Astrocyte of the cerebellum (primary cell): ENCODE measurements at regions not wholly inside any gene's neighbourhood (a gene's known extent, or its start where the extent isn't known, plus 50 kb on each side); places are given as distances from the start of the nearest gene placed in this dataset.

ENCODE experiments used
- DNase-seq: peaks from one replicate; pipeline ENCODE4 v3.0.0-alpha.2; 2011; ENCODE audit warnings: low read depth
- H3K4me3 ChIP-seq: 2 replicates; pipeline ENCODE4 v1.5.1; 2011; ENCODE audit warnings: mild to moderate bottlenecking, low read depth, low read length, moderate library complexity
- CTCF ChIP-seq: IDR thresholded peaks from 2 replicates; pipeline ENCODE4 v1.5.1; 2012; ENCODE audit warnings: low read length, low read depth, moderate library complexity, mild to moderate bottlenecking; ENCODE audit errors: missing control alignments
- in situ Hi-C: cut with HindIII; loops from 2 replicates; pipeline ENCODE4 v1.10.0; 2017; ENCODE audit warnings: low sequenced_read_pairs

GRCh38 chr4:14138106-14138505 is 510.6 kb upstream of the BOD1L1 start:
- in situ Hi-C loops, result no loop called here
- H3K4me3 ChIP-seq, result no peak overlapping the region
- no peak for DNase-seq
- no peak for TF ChIP-seq CTCF

- DNase-seq, result no peak
- TF ChIP-seq CTCF, result no peak
- in situ Hi-C loops, result no loop called here
- H3K4me3 ChIP-seq, result no peak overlapping the region
Observed at GRCh38 chr4:14143892-14144291, 516.4 kb upstream of the BOD1L1 start.

- DNase-seq, result no peak
- H3K4me3 ChIP-seq, result no peak overlapping the region
- in situ Hi-C loops, result no loop called here
- TF ChIP-seq CTCF, result no peak
Observed at GRCh38 chr4:14149176-14150053, 521.9 kb upstream of the BOD1L1 start.

- no peak for TF ChIP-seq CTCF
- in situ Hi-C loops, result no loop called here
- no peak for DNase-seq
- H3K4me3 ChIP-seq, result no peak overlapping the region
Observed at GRCh38 chr4:14151101-14151500, 523.6 kb upstream of the BOD1L1 start.

- TF ChIP-seq CTCF, result no peak
- no peak overlapping the region for H3K4me3 ChIP-seq
- DNase-seq, result no peak
- in situ Hi-C loops, result no loop called here
Observed at GRCh38 chr4:14152834-14153519, 525.5 kb upstream of the BOD1L1 start.

- TF ChIP-seq CTCF, result no peak
- in situ Hi-C loops, result no loop called here
- no peak overlapping the region for H3K4me3 ChIP-seq
- DNase-seq, result no peak
Observed at GRCh38 chr4:14155803-14156202, 528.3 kb upstream of the BOD1L1 start.
